ENCODE measurements at regions not wholly inside any gene's neighbourhood (a gene's known extent, or its start where the extent isn't known, plus 50 kb on each side); places are given as distances from the start of the nearest gene placed in this dataset.
A peak's percentile ranks its signal among the peaks of the same experiment; 100 is the strongest.

- Mint-ChIP-seq H3K27me3 (peaks cover 9% of the 10 kb centered on the region), H3K27ac (no peak overlapping the region), H3K36me3 (ENCODE audit: low read depth) (no peaks in the 10 kb centered on the region), H3K4me1 (no peaks in the 10 kb centered on the region), H3K4me3 (no peak overlapping the region), H3K9me3 (no peaks in the 10 kb centered on the region)
- DNase-seq = no peak
- intact Hi-C loops (cut with micrococcal nuclease) = no loop called here
These were observed 393.8 kb downstream of the SNAPC1 start for GRCh38 chr14:62156052-62156451.

- no peaks in the 10 kb centered on the region for H3K36me3 Mint-ChIP-seq (ENCODE audit: low read depth)
- no peak overlapping the region for H3K4me3 Mint-ChIP-seq
- no peak overlapping the region for H3K27ac Mint-ChIP-seq
- DNase-seq = no peak
- H3K27me3 Mint-ChIP-seq = peaks cover 9% of the 10 kb centered on the region
- intact Hi-C loops (cut with micrococcal nuclease) = no loop called here
- no peaks in the 10 kb centered on the region for H3K4me1 Mint-ChIP-seq
- H3K9me3 Mint-ChIP-seq = no peaks in the 10 kb centered on the region
These were observed 396.6 kb downstream of the SNAPC1 start for GRCh38 chr14:62158779-62159178.

- intact Hi-C loops (cut with micrococcal nuclease) = no loop called here
- no peaks in the 10 kb centered on the region for H3K4me1 Mint-ChIP-seq
- H3K4me3 Mint-ChIP-seq = no peak overlapping the region
- H3K27me3 Mint-ChIP-seq = peaks cover 9% of the 10 kb centered on the region
- no peaks in the 10 kb centered on the region for H3K36me3 Mint-ChIP-seq (ENCODE audit: low read depth)
- no peak overlapping the region for H3K27ac Mint-ChIP-seq
- no peaks in the 10 kb centered on the region for H3K9me3 Mint-ChIP-seq
- no peak for DNase-seq
These were observed 397.1 kb downstream of the SNAPC1 start for GRCh38 chr14:62159314-62159713.

- Mint-ChIP-seq H3K27me3 (peaks cover 9% of the 10 kb centered on the region), H3K27ac (no peak overlapping the region), H3K4me3 (no peak overlapping the region), H3K36me3 (ENCODE audit: low read depth) (no peaks in the 10 kb centered on the region), H3K4me1 (no peaks in the 10 kb centered on the region), H3K9me3 (no peaks in the 10 kb centered on the region)
- DNase-seq = peak; percentile 66
- intact Hi-C loops (cut with micrococcal nuclease) = no loop called here
These were observed 400.9 kb downstream of the SNAPC1 start for GRCh38 chr14:62162998-62163589.

- Mint-ChIP-seq H3K27me3 (peaks cover 3% of the 10 kb centered on the region), H3K4me1 (no peaks in the 10 kb centered on the region), H3K36me3 (ENCODE audit: low read depth) (no peaks in the 10 kb centered on the region), H3K9me3 (no peaks in the 10 kb centered on the region), H3K4me3 (no peak overlapping the region), H3K27ac (no peak overlapping the region)
- intact Hi-C loops (cut with micrococcal nuclease) = no loop called here
- DNase-seq = no peak
These were observed 406.4 kb downstream of the SNAPC1 start for GRCh38 chr14:62168564-62169155.

- DNase-seq = peak; percentile 72
- no peak overlapping the region for H3K27ac Mint-ChIP-seq
These were observed 417.3 kb downstream of the SNAPC1 start for GRCh38 chr14:62179367-62180018.

GRCh38 chr14:62181591-62181990 is 419.4 kb downstream of the SNAPC1 start:
- Mint-ChIP-seq H3K36me3 (ENCODE audit: low read depth) (no peaks in the 10 kb centered on the region), H3K27ac (no peak overlapping the region), H3K27me3 (peaks cover 7% of the 10 kb centered on the region), H3K4me3 (no peak overlapping the region), H3K4me1 (no peaks in the 10 kb centered on the region), H3K9me3 (no peaks in the 10 kb centered on the region)
- intact Hi-C loops (cut with micrococcal nuclease) = no loop called here
- peak; percentile 31 for DNase-seq

More at GRCh38 chr14:62179367-62180018, 417.3 kb downstream of the SNAPC1 start:
- H3K9me3 Mint-ChIP-seq = no peaks in the 10 kb centered on the region
- intact Hi-C loops (cut with micrococcal nuclease) = loop anchor here (5.0 kb wide), 1 partner anchor 1098 kb away; no protein-coding TSS in a partner anchor
- peaks cover 8% of the 10 kb centered on the region for H3K27me3 Mint-ChIP-seq
- H3K36me3 Mint-ChIP-seq (ENCODE audit: low read depth) = no peaks in the 10 kb centered on the region
- no peaks in the 10 kb centered on the region for H3K4me1 Mint-ChIP-seq
- no peak overlapping the region for H3K4me3 Mint-ChIP-seq

- intact Hi-C loops (cut with micrococcal nuclease) = no loop called here
- no peaks in the 10 kb centered on the region for H3K36me3 Mint-ChIP-seq (ENCODE audit: low read depth)
- peaks cover 4% of the 10 kb centered on the region for H3K27me3 Mint-ChIP-seq
- no peaks in the 10 kb centered on the region for H3K9me3 Mint-ChIP-seq
- H3K4me3 Mint-ChIP-seq = no peak overlapping the region
- H3K4me1 Mint-ChIP-seq = no peaks in the 10 kb centered on the region
- no peak for DNase-seq
- no peak overlapping the region for H3K27ac Mint-ChIP-seq
These were observed 422.9 kb downstream of the SNAPC1 start for GRCh38 chr14:62185078-62185477.

- Mint-ChIP-seq H3K27ac (no peak overlapping the region), H3K9me3 (no peaks in the 10 kb centered on the region), H3K4me1 (no peaks in the 10 kb centered on the region), H3K4me3 (no peak overlapping the region), H3K27me3 (peaks cover 6% of the 10 kb centered on the region), H3K36me3 (ENCODE audit: low read depth) (no peaks in the 10 kb centered on the region)
- DNase-seq = peak; percentile 26
- intact Hi-C loops (cut with micrococcal nuclease) = no loop called here
These were observed 425.0 kb downstream of the SNAPC1 start for GRCh38 chr14:62187265-62187664.

- no peak for DNase-seq
- intact Hi-C loops (cut with micrococcal nuclease) = no loop called here
- peaks cover 6% of the 10 kb centered on the region for H3K27me3 Mint-ChIP-seq
- no peaks in the 10 kb centered on the region for H3K36me3 Mint-ChIP-seq (ENCODE audit: low read depth)
- no peak overlapping the region for H3K27ac Mint-ChIP-seq
- H3K4me1 Mint-ChIP-seq = no peaks in the 10 kb centered on the region
- H3K9me3 Mint-ChIP-seq = no peaks in the 10 kb centered on the region
- no peak overlapping the region for H3K4me3 Mint-ChIP-seq
These were observed 427.5 kb downstream of the SNAPC1 start for GRCh38 chr14:62189698-62190097.

- Mint-ChIP-seq H3K4me1 (no peaks in the 10 kb centered on the region), H3K27ac (no peak overlapping the region), H3K4me3 (no peak overlapping the region), H3K36me3 (ENCODE audit: low read depth) (no peaks in the 10 kb centered on the region), H3K9me3 (peaks cover 4% of the 10 kb centered on the region), H3K27me3 (no peaks in the 10 kb centered on the region)
- intact Hi-C loops (cut with micrococcal nuclease) = no loop called here
- no peak for DNase-seq
These were observed 444.2 kb downstream of the SNAPC1 start for GRCh38 chr14:62206456-62206855.

- no peak overlapping the region for H3K27ac Mint-ChIP-seq
- no peaks in the 10 kb centered on the region for H3K36me3 Mint-ChIP-seq (ENCODE audit: low read depth)
- no peak for DNase-seq
- intact Hi-C loops (cut with micrococcal nuclease) = no loop called here
- H3K4me3 Mint-ChIP-seq = no peak overlapping the region
- H3K4me1 Mint-ChIP-seq = no peaks in the 10 kb centered on the region
- no peaks in the 10 kb centered on the region for H3K27me3 Mint-ChIP-seq
- no peaks in the 10 kb centered on the region for H3K9me3 Mint-ChIP-seq
These were observed 447.2 kb downstream of the SNAPC1 start for GRCh38 chr14:62209287-62209899.

GRCh38 chr14:62213516-62213915 is 451.3 kb downstream of the SNAPC1 start:
- DNase-seq = no peak
- intact Hi-C loops (cut with micrococcal nuclease) = no loop called here
- H3K4me1 Mint-ChIP-seq = no peaks in the 10 kb centered on the region
- H3K27ac Mint-ChIP-seq = no peak overlapping the region
- H3K27me3 Mint-ChIP-seq = no peaks in the 10 kb centered on the region
- H3K36me3 Mint-ChIP-seq (ENCODE audit: low read depth) = no peaks in the 10 kb centered on the region
- no peak overlapping the region for H3K4me3 Mint-ChIP-seq
- no peaks in the 10 kb centered on the region for H3K9me3 Mint-ChIP-seq

GRCh38 chr14:62216121-62216520 is 453.9 kb downstream of the SNAPC1 start:
- intact Hi-C loops (cut with micrococcal nuclease) = no loop called here
- H3K4me3 Mint-ChIP-seq = no peak overlapping the region

More at GRCh38 chr14:62216121-62216520, 453.9 kb downstream of the SNAPC1 start:
- no peaks in the 10 kb centered on the region for H3K9me3 Mint-ChIP-seq
- H3K27ac Mint-ChIP-seq = no peak overlapping the region
- H3K36me3 Mint-ChIP-seq (ENCODE audit: low read depth) = no peaks in the 10 kb centered on the region
- no peaks in the 10 kb centered on the region for H3K4me1 Mint-ChIP-seq
- no peaks in the 10 kb centered on the region for H3K27me3 Mint-ChIP-seq
- no peak for DNase-seq
